RWPE2 (cell line): ENCODE measurements at regions not wholly inside any gene's neighbourhood (a gene's known extent, or its start where the extent isn't known, plus 50 kb on each side); places are given as distances from the start of the nearest gene placed in this dataset.

Experiments used
- ATAC-seq: fragments of 200-7000 bp; cut with Tn5 transposase; 3 replicates; pipeline ENCODE4 v1.9.1; 2021; ENCODE audit warnings: low read depth
- DNase-seq: peaks from one replicate; pipeline ENCODE4 v3.0.0-alpha.2; 2020; ENCODE audit warnings: low spot score
- H3K27ac ChIP-seq: fragments of 450-650 bp; 2 replicates; pipeline ENCODE4 v1.5.1; 2017; ENCODE audit warnings: mild to moderate bottlenecking; ENCODE audit not compliant: poor library complexity, severe bottlenecking
- H3K27me3 ChIP-seq: fragments of 250-450 bp; sonication (Bioruptor Pico); 2 replicates; pipeline ENCODE4 v1.5.1; 2021; ENCODE audit warnings: mild to moderate bottlenecking, moderate library complexity; ENCODE audit not compliant: insufficient read depth, poor library complexity, severe bottlenecking
- H3K36me3 ChIP-seq: fragments of 250-450 bp; sonication (Bioruptor Pico); 2 replicates; pipeline ENCODE4 v1.5.1; 2020; ENCODE audit warnings: low read depth, mild to moderate bottlenecking, moderate library complexity
- H3K4me1 ChIP-seq: fragments of 250-450 bp; sonication (Bioruptor Pico); 2 replicates; pipeline ENCODE4 v1.5.1; 2021; ENCODE audit warnings: mild to moderate bottlenecking, moderate library complexity; ENCODE audit not compliant: insufficient read depth, poor library complexity, severe bottlenecking
- H3K4me3 ChIP-seq: fragments of 250-450 bp; sonication (Bioruptor Pico); 2 replicates; pipeline ENCODE4 v1.5.1; 2021; ENCODE audit warnings: mild to moderate bottlenecking, moderate library complexity; ENCODE audit not compliant: severe bottlenecking
- H3K9me3 ChIP-seq: fragments of 250-450 bp; sonication (Bioruptor Pico); 2 replicates; pipeline ENCODE4 v1.5.1; 2021; ENCODE audit warnings: mild to moderate bottlenecking, moderate library complexity; ENCODE audit not compliant: severe bottlenecking
- TF ChIP-seq, protein P1 (sequence below): fragments of 450-650 bp; IDR thresholded peaks from one replicate; pipeline ENCODE4 v1.5.1; 2017; ENCODE audit warnings: mild to moderate bottlenecking, moderate library complexity; ENCODE audit not compliant: poor library complexity, severe bottlenecking

DNA sequence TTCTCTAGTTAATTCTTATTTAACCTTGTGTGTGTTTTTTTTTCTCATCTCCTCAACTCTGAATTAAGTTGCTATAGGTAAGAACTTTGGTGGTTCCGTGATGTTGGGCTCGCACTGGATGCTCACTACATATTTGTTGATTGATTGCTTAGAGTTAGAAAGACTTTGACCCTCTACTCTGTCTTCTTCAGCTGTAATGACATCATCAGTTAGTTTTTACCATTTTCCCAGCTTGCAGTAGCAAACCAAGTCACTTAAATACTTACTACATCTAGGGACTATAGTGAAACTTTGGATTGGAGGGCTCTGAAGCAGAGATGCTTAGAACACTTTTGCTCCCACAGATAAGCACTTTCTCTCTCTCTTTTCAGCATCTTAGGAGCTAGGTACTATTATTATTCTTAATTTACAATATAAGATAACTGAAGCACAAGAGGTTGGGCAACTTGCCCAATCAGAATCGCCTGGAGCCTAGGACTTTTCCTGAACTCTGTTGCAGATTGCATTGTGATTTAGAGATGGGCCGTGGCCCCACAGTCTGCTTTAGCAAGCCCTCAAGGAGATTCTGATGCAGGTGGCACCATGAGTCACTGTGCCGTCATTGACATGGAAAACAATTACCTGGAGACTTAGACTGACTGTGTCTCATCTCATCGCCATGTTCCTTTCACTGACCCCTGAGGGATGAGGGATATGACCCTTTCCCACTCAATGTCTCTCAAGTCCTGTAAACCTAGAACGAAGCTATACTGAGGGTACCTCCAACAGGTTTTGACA, 471.9 kb upstream of the PODXL start:
- peak overlapping the region; percentile 79 for H3K27ac ChIP-seq
- ATAC-seq, result peak; percentile 82
- H3K9me3 ChIP-seq, result no peaks in the 10 kb centered on the region
- H3K4me3 ChIP-seq, result no peak overlapping the region
- TF ChIP-seq, protein P1, sequence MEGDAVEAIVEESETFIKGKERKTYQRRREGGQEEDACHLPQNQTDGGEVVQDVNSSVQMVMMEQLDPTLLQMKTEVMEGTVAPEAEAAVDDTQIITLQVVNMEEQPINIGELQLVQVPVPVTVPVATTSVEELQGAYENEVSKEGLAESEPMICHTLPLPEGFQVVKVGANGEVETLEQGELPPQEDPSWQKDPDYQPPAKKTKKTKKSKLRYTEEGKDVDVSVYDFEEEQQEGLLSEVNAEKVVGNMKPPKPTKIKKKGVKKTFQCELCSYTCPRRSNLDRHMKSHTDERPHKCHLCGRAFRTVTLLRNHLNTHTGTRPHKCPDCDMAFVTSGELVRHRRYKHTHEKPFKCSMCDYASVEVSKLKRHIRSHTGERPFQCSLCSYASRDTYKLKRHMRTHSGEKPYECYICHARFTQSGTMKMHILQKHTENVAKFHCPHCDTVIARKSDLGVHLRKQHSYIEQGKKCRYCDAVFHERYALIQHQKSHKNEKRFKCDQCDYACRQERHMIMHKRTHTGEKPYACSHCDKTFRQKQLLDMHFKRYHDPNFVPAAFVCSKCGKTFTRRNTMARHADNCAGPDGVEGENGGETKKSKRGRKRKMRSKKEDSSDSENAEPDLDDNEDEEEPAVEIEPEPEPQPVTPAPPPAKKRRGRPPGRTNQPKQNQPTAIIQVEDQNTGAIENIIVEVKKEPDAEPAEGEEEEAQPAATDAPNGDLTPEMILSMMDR, result no peak
- H3K27me3 ChIP-seq, result no peaks in the 10 kb centered on the region
- DNase-seq, result peak; percentile 83
- H3K4me1 ChIP-seq, result peaks cover 33% of the 10 kb centered on the region
- no peaks in the 10 kb centered on the region for H3K36me3 ChIP-seq

DNA sequence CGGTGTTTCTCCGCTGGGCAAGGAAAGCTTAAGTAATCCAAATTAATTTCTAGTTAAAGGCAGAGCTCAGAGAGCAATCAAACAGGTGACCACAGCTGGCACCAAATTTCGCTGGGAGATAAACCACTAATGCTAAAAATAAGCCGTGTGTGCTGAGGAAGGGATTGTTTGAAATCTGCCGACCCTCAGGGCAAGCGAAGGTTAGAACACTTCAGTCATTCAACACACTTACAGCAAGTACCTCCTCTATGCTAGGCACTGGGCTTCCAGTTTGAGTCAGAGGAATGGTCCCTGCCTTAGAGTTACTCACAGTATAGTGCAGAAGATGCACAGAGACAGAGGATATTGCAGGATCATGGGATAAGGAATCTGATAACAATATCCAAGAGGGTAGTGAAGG, 467.9 kb upstream of the PODXL start:
- H3K9me3 ChIP-seq, result no peaks in the 10 kb centered on the region
- H3K27me3 ChIP-seq, result no peaks in the 10 kb centered on the region
- DNase-seq (no peak), ATAC-seq (no peak)
- no peak overlapping the region for H3K4me3 ChIP-seq
- H3K36me3 ChIP-seq, result no peaks in the 10 kb centered on the region
- peaks cover 13% of the 10 kb centered on the region for H3K4me1 ChIP-seq
- TF ChIP-seq, protein P1, result no peak
- no peak overlapping the region for H3K27ac ChIP-seq

DNA sequence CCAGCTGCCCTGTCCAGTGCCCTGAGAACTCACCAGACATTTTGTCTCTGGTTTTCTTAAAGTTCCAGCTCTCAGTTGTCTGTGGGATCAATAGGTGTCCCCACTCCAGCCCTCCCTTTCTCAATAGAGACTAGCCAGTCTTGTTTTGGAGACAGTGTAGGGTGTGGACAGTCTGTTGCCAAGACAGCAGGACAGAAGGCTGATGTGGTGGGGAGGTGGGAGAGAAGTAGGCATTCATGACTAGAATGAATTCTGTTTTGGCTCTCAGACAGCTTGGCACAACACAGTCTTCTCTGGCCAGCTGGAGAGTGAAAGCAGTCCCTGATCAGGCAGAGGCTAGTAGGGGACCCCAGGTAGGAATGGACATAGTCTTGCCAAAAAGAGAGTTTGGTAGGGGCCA, 467.0 kb upstream of the PODXL start:
- Histone ChIP-seq H3K27ac (no peak overlapping the region), H3K4me3 (no peak overlapping the region), H3K27me3 (no peaks in the 10 kb centered on the region), H3K9me3 (no peaks in the 10 kb centered on the region), H3K36me3 (no peaks in the 10 kb centered on the region), H3K4me1 (peaks cover 6% of the 10 kb centered on the region)
- ATAC-seq, result no peak
- no peak for DNase-seq
- TF ChIP-seq, protein P1, result no peak

DNA sequence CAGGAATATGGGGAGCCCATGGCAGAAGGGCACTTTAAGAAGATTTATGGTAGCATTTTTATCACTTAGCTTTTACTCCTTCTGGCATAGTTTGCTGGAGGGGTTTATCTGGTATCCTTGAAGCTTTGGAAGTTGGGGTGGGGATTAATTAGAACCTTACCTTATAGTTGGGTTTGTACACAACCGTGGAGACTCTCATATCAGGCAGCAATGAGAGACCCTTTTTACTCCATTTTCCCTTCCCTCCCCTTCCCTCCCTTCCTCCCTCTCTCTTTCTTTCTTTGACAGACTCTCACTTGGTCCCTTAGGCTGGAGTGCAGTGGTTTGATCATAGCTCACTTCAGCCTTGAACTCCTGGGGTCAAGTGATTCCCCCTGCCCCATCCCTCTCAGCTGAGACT, 465.8 kb upstream of the PODXL start:
- Histone ChIP-seq H3K9me3 (no peaks in the 10 kb centered on the region), H3K4me3 (no peak overlapping the region), H3K36me3 (no peaks in the 10 kb centered on the region), H3K27ac (no peak overlapping the region), H3K27me3 (no peaks in the 10 kb centered on the region), H3K4me1 (no peaks in the 10 kb centered on the region)
- DNase-seq, result no peak
- no peak for ATAC-seq
- TF ChIP-seq, protein P1, result no peak

DNA sequence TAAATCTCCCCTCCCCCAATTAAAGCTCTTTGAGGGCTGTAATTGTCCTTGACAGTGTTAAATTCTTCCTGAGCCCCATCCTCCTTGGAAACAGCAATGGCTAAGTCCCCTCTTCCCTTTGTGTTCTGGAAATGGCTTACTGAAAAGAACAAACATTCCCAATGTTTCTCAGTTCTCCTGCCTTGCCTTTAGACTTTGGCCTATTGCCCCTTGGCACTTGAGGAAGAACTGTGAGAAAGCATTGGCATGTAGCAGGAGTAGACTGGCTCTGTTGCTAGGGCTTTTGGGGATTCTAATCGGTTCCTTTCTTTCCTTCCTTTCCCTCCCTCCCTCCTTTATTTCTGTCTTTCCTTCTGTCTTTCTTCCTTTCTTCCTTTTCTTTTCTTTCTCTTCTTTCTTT, 463.3 kb upstream of the PODXL start:
- TF ChIP-seq, protein P1, result no peak
- no peak for ATAC-seq

More for the DNA sequence above, 463.3 kb upstream of the PODXL start:
- no peak for DNase-seq
- no peaks in the 10 kb centered on the region for H3K4me1 ChIP-seq
- H3K36me3 ChIP-seq, result no peaks in the 10 kb centered on the region
- no peaks in the 10 kb centered on the region for H3K9me3 ChIP-seq
- no peak overlapping the region for H3K4me3 ChIP-seq
- no peak overlapping the region for H3K27ac ChIP-seq
- no peaks in the 10 kb centered on the region for H3K27me3 ChIP-seq
